ENCODE measurements at regions not wholly inside any gene's neighbourhood (a gene's known extent, or its start where the extent isn't known, plus 50 kb on each side); places are given as distances from the start of the nearest gene placed in this dataset.

GRCh38 chr10:130809761-130810515 is 501.6 kb downstream of the TCERG1L start:
- Histone ChIP-seq H4K20me1 (ENCODE audit: insufficient read depth) (no peaks in the 10 kb centered on the region), H3K27ac (no peak overlapping the region), H3K4me2 (ENCODE audit: unreplicated experiment) (no peak overlapping the region), H3K27me3 (replicated peaks; ENCODE audit: insufficient read depth) (no peaks in the 10 kb centered on the region), H3K9ac (no peak overlapping the region), H3K9me2 (ENCODE audit: insufficient read depth) (no peaks in the 10 kb centered on the region), H3K4me3 (no peak overlapping the region), H3F3A (ENCODE audit: insufficient read depth) (no peaks in the 10 kb centered on the region), H3K36me3 (ENCODE audit: low read depth) (no peaks in the 10 kb centered on the region), H2AFZ (no peak overlapping the region), H3K79me2 (ENCODE audit: insufficient read depth) (no peaks in the 10 kb centered on the region), H3K9me3 (ENCODE audit: low read depth) (no peaks in the 10 kb centered on the region), H3K4me1 (ENCODE audit: insufficient read depth) (no peaks in the 10 kb centered on the region)
- 27 to 36% methylated on average over 22 of the region's 22 CpGs for WGBS, 2 experiments (ENCODE audit: low coverage in 1 of 2, low lambda C conversion rate in 2 of 2, missing lambda C conversion rate in 2 of 2)
- no peak for DNase-seq
- TF ChIP-seq EZH2 (IDR thresholded peaks at IDR 0.05; ENCODE audit: insufficient read depth, poor library complexity, severe bottlenecking) = no peak
- TF ChIP-seq EZH2phosphoT487 (IDR thresholded peaks at IDR 0.05; ENCODE audit: insufficient read depth, low read depth) = no peak
- in situ Hi-C loops (cut with MboI) = no loop called here

DNA sequence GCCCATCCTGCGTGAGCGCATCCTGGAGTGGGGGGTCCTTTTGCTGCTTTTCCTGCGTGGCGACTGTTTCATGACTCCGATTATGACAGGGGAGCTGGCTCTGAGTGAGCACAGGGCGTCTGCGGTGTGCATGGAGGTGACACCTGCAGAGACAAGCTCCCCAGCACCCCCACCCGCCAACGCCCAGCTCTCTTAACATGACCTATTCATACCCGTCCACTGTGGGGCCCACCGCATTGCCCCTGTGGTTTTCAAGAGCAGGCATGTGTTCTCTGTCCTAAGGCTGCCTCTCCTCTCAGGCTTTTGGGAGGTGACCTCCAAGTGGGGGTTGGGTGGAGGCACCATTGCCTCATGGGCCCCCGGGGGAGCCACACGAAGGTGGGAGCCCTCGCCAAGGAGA is 500.7 kb downstream of the TCERG1L start:
- no peaks in the 10 kb centered on the region for H3K9me2 ChIP-seq (ENCODE audit: insufficient read depth)
- no peaks in the 10 kb centered on the region for H3K4me1 ChIP-seq (ENCODE audit: insufficient read depth)
- TF ChIP-seq EZH2 (IDR thresholded peaks at IDR 0.05; ENCODE audit: insufficient read depth, poor library complexity, severe bottlenecking) (no peak), EZH2phosphoT487 (IDR thresholded peaks at IDR 0.05; ENCODE audit: insufficient read depth, low read depth) (no peak)
- no peaks in the 10 kb centered on the region for H3K9me3 ChIP-seq (ENCODE audit: low read depth)
- in situ Hi-C loops (cut with MboI) = no loop called here
- no peaks in the 10 kb centered on the region for H4K20me1 ChIP-seq (ENCODE audit: insufficient read depth)
- no peak overlapping the region for H2AFZ ChIP-seq
- no peaks in the 10 kb centered on the region for H3K27me3 ChIP-seq (replicated peaks; ENCODE audit: insufficient read depth)
- H3K27ac ChIP-seq = no peak overlapping the region
- no peaks in the 10 kb centered on the region for H3K79me2 ChIP-seq (ENCODE audit: insufficient read depth)
- DNase-seq = no peak
- no peaks in the 10 kb centered on the region for H3K36me3 ChIP-seq (ENCODE audit: low read depth)
- 53 to 55% methylated on average over 11 to 14 of the region's 14 CpGs for WGBS, 2 experiments (ENCODE audit: low coverage in 1 of 2, low lambda C conversion rate in 2 of 2, missing lambda C conversion rate in 2 of 2)
- no peak overlapping the region for H3K4me3 ChIP-seq
- no peak overlapping the region for H3K9ac ChIP-seq
- H3F3A ChIP-seq (ENCODE audit: insufficient read depth) = no peaks in the 10 kb centered on the region
- H3K4me2 ChIP-seq (ENCODE audit: unreplicated experiment) = no peak overlapping the region

GRCh38 chr10:130812381-130813148 is 499.0 kb downstream of the TCERG1L start:
- H3K4me2 ChIP-seq (ENCODE audit: unreplicated experiment) = no peak overlapping the region
- no peaks in the 10 kb centered on the region for H4K20me1 ChIP-seq (ENCODE audit: insufficient read depth)
- no peaks in the 10 kb centered on the region for H3F3A ChIP-seq (ENCODE audit: insufficient read depth)
- H2AFZ ChIP-seq = no peak overlapping the region
- H3K4me3 ChIP-seq = no peak overlapping the region
- no peaks in the 10 kb centered on the region for H3K79me2 ChIP-seq (ENCODE audit: insufficient read depth)
- H3K9ac ChIP-seq = no peak overlapping the region
- no peaks in the 10 kb centered on the region for H3K4me1 ChIP-seq (ENCODE audit: insufficient read depth)
- no peak overlapping the region for H3K27ac ChIP-seq
- H3K36me3 ChIP-seq (ENCODE audit: low read depth) = no peaks in the 10 kb centered on the region
- WGBS, 2 experiments (ENCODE audit: low coverage in 1 of 2, low lambda C conversion rate in 2 of 2, missing lambda C conversion rate in 2 of 2) = 16 to 25% methylated on average over 14 of the region's 14 CpGs
- H3K9me3 ChIP-seq (ENCODE audit: low read depth) = no peaks in the 10 kb centered on the region
- in situ Hi-C loops (cut with MboI) = no loop called here
- no peak for DNase-seq
- no peak for TF ChIP-seq EZH2 (IDR thresholded peaks at IDR 0.05; ENCODE audit: insufficient read depth, poor library complexity, severe bottlenecking)
- TF ChIP-seq EZH2phosphoT487 (IDR thresholded peaks at IDR 0.05; ENCODE audit: insufficient read depth, low read depth) = no peak
- no peaks in the 10 kb centered on the region for H3K27me3 ChIP-seq (replicated peaks; ENCODE audit: insufficient read depth)
- no peaks in the 10 kb centered on the region for H3K9me2 ChIP-seq (ENCODE audit: insufficient read depth)

- Histone ChIP-seq H3K9me3 (ENCODE audit: low read depth) (no peaks in the 10 kb centered on the region), H3K27ac (no peak overlapping the region), H3K4me3 (no peak overlapping the region), H3K36me3 (ENCODE audit: low read depth) (no peaks in the 10 kb centered on the region), H4K20me1 (ENCODE audit: insufficient read depth) (no peaks in the 10 kb centered on the region), H3K4me1 (ENCODE audit: insufficient read depth) (no peaks in the 10 kb centered on the region), H3K27me3 (replicated peaks; ENCODE audit: insufficient read depth) (no peaks in the 10 kb centered on the region), H3F3A (ENCODE audit: insufficient read depth) (no peaks in the 10 kb centered on the region), H3K9ac (no peak overlapping the region), H3K4me2 (ENCODE audit: unreplicated experiment) (no peak overlapping the region), H3K9me2 (ENCODE audit: insufficient read depth) (no peaks in the 10 kb centered on the region), H2AFZ (no peak overlapping the region), H3K79me2 (ENCODE audit: insufficient read depth) (no peaks in the 10 kb centered on the region)
- in situ Hi-C loops (cut with MboI) = no loop called here
- no peak for DNase-seq
- TF ChIP-seq EZH2 (IDR thresholded peaks at IDR 0.05; ENCODE audit: insufficient read depth, poor library complexity, severe bottlenecking) (no peak), EZH2phosphoT487 (IDR thresholded peaks at IDR 0.05; ENCODE audit: insufficient read depth, low read depth) (no peak)
- WGBS, 2 experiments (ENCODE audit: low coverage in 1 of 2, low lambda C conversion rate in 2 of 2, missing lambda C conversion rate in 2 of 2) = 30 to 36% methylated on average over 7 of the region's 7 CpGs
Observed at GRCh38 chr10:130814610-130815009, 496.9 kb downstream of the TCERG1L start.

Data from GM23248 (cell line).